Colonic mucosa (tissue), 4 donors: ENCODE measurements at regions not wholly inside any gene's neighbourhood (a gene's known extent, or its start where the extent isn't known, plus 50 kb on each side); places are given as distances from the start of the nearest gene placed in this dataset.

Experiments
- DNase-seq: peaks from one replicate; pipeline ENCODE4 v3.0.0-alpha.2; 2020
- H3K27ac ChIP-seq: fragments of 200-600 bp; one replicate; pipeline ENCODE4 v1.8.0; 2021
- H3K27me3 ChIP-seq: fragments of 200-600 bp; one replicate; pipeline ENCODE4 v1.8.0; 2021
- H3K36me3 ChIP-seq: fragments of 200-600 bp; one replicate; pipeline ENCODE4 v1.8.0; 2021
- H3K4me1 ChIP-seq: fragments of 200-600 bp; one replicate; pipeline ENCODE4 v1.8.0; 2021; ENCODE audit warnings: mild to moderate bottlenecking
- H3K4me3 ChIP-seq: fragments of 200-600 bp; one replicate; pipeline ENCODE4 v1.8.0; 2021
- H3K9ac ChIP-seq, 2 donors: one replicate each; pipeline ENCODE4 v1.7.0; 2013; ENCODE audit warnings: control low read depth in 2 of 2, low read depth in 2 of 2, low read length in 2 of 2
- H3K9me3 ChIP-seq: fragments of 200-600 bp; one replicate; pipeline ENCODE4 v1.8.0; 2021
- CTCF ChIP-seq: fragments of 200-600 bp; IDR thresholded peaks from one replicate; pipeline ENCODE4 v1.8.0; 2022; ENCODE audit warnings: antibody characterized with exemption, mild to moderate bottlenecking
- intact Hi-C: fragments of 100-400 bp; cut with DNase I; formaldehyde crosslinking; loops from one replicate; pipeline ENCODE4 v1.14.1; 2022
- donor health status: healthy.
- donor health status: DM: no; HTN: no; CAD: no.
- donor health status: DM: no; HTN: no; CAD: no.

DNA sequence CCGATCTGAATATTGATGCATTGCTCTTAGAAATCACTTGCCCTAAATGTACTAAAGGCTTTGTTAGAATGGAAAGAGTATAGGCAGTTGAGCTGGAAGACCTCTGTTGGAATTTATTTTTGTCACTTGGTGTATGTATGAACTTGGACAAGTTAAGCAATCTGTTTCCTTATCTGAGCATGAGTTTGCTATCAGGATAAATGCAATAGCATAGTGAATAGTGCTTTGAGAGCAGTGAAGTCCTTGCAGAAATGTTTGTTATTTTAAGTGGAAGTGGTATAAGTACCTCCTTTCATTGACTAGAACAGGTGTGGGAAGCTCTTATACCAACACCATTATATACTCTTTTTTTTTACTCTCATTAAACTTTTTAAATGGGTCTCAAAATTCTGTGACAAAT lies 146.4 kb upstream of the ONECUT1 start:
- no peak overlapping the region for H3K9ac ChIP-seq
- no peak overlapping the region for H3K4me3 ChIP-seq
- H3K27me3 ChIP-seq: no peaks in the 10 kb centered on the region
- H3K4me1 ChIP-seq: no peaks in the 10 kb centered on the region
- H3K9me3 ChIP-seq: no peaks in the 10 kb centered on the region
- DNase-seq: no peak
- H3K27ac ChIP-seq: no peak overlapping the region
- intact Hi-C loops: no loop called here
- H3K36me3 ChIP-seq: no peaks in the 10 kb centered on the region
- no peak for TF ChIP-seq CTCF

DNA sequence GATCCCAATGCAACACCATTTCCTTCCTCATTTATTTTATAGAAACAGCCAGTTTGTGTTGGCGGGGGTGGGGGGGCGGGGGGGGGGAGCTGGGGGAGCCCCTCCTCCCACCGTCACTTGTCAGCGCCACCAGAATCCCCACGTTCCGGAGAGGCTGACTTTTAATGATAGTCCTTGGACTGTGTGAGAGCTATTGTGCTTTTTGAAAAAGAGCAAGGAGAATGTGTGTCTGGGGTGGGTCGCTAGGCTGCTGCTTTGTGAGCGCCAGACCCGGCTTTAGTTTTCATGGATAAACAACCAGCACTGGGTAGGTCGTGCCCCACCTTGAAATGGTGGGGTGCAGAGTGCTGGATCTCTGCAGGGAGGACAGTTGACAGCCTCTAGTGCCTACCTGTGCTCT lies 135.0 kb upstream of the ONECUT1 start:
- H3K27me3 ChIP-seq: no peaks in the 10 kb centered on the region
- H3K36me3 ChIP-seq: no peaks in the 10 kb centered on the region
- H3K27ac ChIP-seq: no peak overlapping the region
- H3K9me3 ChIP-seq: no peaks in the 10 kb centered on the region
- TF ChIP-seq CTCF: no peak
- no peak overlapping the region for H3K4me3 ChIP-seq
- intact Hi-C loops: no loop called here
- no peaks in the 10 kb centered on the region for H3K4me1 ChIP-seq
- no peak for DNase-seq
- no peak overlapping the region for H3K9ac ChIP-seq

- H3K9ac ChIP-seq: no peak overlapping the region
- H3K27ac ChIP-seq: no peak overlapping the region
- H3K9me3 ChIP-seq: no peaks in the 10 kb centered on the region
- H3K36me3 ChIP-seq: no peaks in the 10 kb centered on the region
- no peaks in the 10 kb centered on the region for H3K27me3 ChIP-seq
- intact Hi-C loops: no loop called here
- DNase-seq: no peak
- TF ChIP-seq CTCF: no peak
- H3K4me3 ChIP-seq: no peak overlapping the region
- no peaks in the 10 kb centered on the region for H3K4me1 ChIP-seq
Observed at GRCh38 chr15:52924630-52925029, 134.5 kb upstream of the ONECUT1 start.

- TF ChIP-seq CTCF: no peak
- intact Hi-C loops: no loop called here
- no peak overlapping the region for H3K4me3 ChIP-seq
- H3K9ac ChIP-seq: no peak overlapping the region
- no peaks in the 10 kb centered on the region for H3K36me3 ChIP-seq
- H3K4me1 ChIP-seq: no peaks in the 10 kb centered on the region
- no peak for DNase-seq
- no peaks in the 10 kb centered on the region for H3K27me3 ChIP-seq
- no peak overlapping the region for H3K27ac ChIP-seq
- no peaks in the 10 kb centered on the region for H3K9me3 ChIP-seq
Observed at GRCh38 chr15:52923626-52924025, 133.5 kb upstream of the ONECUT1 start.

GRCh38 chr15:52922871-52923270 lies 132.7 kb upstream of the ONECUT1 start:
- TF ChIP-seq CTCF: no peak
- no peak for DNase-seq
- H3K9ac ChIP-seq: no peak overlapping the region
- H3K27me3 ChIP-seq: no peaks in the 10 kb centered on the region
- intact Hi-C loops: no loop called here
- no peak overlapping the region for H3K4me3 ChIP-seq
- no peak overlapping the region for H3K27ac ChIP-seq
- H3K9me3 ChIP-seq: no peaks in the 10 kb centered on the region
- no peaks in the 10 kb centered on the region for H3K4me1 ChIP-seq
- no peaks in the 10 kb centered on the region for H3K36me3 ChIP-seq

DNA sequence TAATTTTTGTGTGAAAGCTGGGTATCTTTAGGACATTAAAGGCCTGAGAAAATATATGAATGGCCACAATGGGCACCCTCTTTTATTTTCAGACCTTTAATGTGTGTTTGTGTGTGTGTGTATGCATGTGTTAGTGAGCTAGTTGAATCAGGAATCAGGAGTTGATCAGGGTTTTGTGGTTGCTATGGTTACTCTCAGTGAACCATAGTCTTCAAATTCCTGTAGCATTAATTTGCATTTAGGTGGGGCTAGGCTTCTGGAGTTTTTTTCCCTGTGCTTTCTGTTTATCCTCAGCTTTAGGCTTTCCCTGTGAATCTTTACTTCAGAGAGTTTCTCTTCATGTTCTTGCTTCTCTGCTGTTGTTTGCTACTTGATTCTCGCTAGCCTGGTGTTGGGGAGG lies 122.0 kb upstream of the ONECUT1 start:
- intact Hi-C loops: no loop called here
- DNase-seq: no peak
- TF ChIP-seq CTCF: no peak
- no peaks in the 10 kb centered on the region for H3K9me3 ChIP-seq
- H3K27me3 ChIP-seq: no peaks in the 10 kb centered on the region
- no peak overlapping the region for H3K9ac ChIP-seq
- no peak overlapping the region for H3K27ac ChIP-seq
- H3K4me3 ChIP-seq: no peak overlapping the region
- no peaks in the 10 kb centered on the region for H3K36me3 ChIP-seq
- no peaks in the 10 kb centered on the region for H3K4me1 ChIP-seq
